Chondrocyte (in vitro differentiated cells): ENCODE measurements at regions not wholly inside any gene's neighbourhood (a gene's known extent, or its start where the extent isn't known, plus 50 kb on each side); places are given as distances from the start of the nearest gene placed in this dataset.

Experiments used
- DNase-seq: peaks from one replicate; pipeline ENCODE4 v3.0.0; 2021; ENCODE audit warnings: mixed read lengths, low spot score
- H3K27ac Mint-ChIP-seq: one replicate; pipeline ENCODE4 v1.8.0; 2021; ENCODE audit warnings: mild to moderate bottlenecking, moderate library complexity, mixed read lengths; ENCODE audit not compliant: unreplicated experiment
- H3K27me3 Mint-ChIP-seq: 2 replicates; pipeline ENCODE4 v1.8.0; 2021; ENCODE audit warnings: low read depth, mixed read lengths
- H3K36me3 Mint-ChIP-seq: 2 replicates; pipeline ENCODE4 v1.8.0; 2021; ENCODE audit warnings: low read depth, mixed read lengths
- H3K4me1 Mint-ChIP-seq: 2 replicates; pipeline ENCODE4 v1.8.0; 2021; ENCODE audit warnings: low read depth, mild to moderate bottlenecking, mixed read lengths
- H3K4me3 Mint-ChIP-seq: one replicate; pipeline ENCODE4 v1.8.0; 2021; ENCODE audit warnings: mild to moderate bottlenecking, moderate library complexity, mixed read lengths; ENCODE audit not compliant: unreplicated experiment
- H3K9me3 Mint-ChIP-seq: 2 replicates; pipeline ENCODE4 v1.8.0; 2021; ENCODE audit warnings: low read depth, mixed read lengths
- TF ChIP-seq, protein P1 (sequence below): fragments of 200-600 bp; sonication (generic); IDR thresholded peaks from 2 replicates; pipeline ENCODE4 v1.5.0; 2021; ENCODE audit warnings: antibody characterized with exemption, mild to moderate bottlenecking, moderate library complexity

DNA sequence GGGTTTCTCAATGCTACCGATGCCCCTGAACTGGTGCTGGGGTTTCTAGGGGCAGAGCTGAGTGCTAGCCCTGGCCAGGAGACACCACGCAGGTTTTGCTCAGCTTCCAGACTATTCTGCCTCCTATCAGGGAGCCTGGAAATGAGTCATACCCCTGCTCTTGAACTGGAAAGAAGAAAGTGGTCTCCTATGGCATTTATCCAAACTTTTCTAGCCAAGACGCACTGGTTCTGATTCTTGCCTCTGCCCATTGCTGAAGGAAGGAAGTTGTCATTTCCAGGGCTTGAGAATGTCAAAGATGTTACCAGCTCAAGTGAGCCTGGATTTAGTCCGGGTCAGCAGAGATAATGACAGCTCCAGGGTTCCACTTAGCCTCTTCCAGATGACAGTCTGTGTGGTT is 561.9 kb downstream of the CDK5RAP2 start:
- TF ChIP-seq, protein P1, sequence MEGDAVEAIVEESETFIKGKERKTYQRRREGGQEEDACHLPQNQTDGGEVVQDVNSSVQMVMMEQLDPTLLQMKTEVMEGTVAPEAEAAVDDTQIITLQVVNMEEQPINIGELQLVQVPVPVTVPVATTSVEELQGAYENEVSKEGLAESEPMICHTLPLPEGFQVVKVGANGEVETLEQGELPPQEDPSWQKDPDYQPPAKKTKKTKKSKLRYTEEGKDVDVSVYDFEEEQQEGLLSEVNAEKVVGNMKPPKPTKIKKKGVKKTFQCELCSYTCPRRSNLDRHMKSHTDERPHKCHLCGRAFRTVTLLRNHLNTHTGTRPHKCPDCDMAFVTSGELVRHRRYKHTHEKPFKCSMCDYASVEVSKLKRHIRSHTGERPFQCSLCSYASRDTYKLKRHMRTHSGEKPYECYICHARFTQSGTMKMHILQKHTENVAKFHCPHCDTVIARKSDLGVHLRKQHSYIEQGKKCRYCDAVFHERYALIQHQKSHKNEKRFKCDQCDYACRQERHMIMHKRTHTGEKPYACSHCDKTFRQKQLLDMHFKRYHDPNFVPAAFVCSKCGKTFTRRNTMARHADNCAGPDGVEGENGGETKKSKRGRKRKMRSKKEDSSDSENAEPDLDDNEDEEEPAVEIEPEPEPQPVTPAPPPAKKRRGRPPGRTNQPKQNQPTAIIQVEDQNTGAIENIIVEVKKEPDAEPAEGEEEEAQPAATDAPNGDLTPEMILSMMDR, result no peak
- Mint-ChIP-seq H3K27ac (no peak overlapping the region), H3K36me3 (no peaks in the 10 kb centered on the region), H3K4me3 (no peak overlapping the region), H3K9me3 (peaks cover 2% of the 10 kb centered on the region), H3K27me3 (peaks cover 7% of the 10 kb centered on the region), H3K4me1 (no peaks in the 10 kb centered on the region)
- no peak for DNase-seq

DNA sequence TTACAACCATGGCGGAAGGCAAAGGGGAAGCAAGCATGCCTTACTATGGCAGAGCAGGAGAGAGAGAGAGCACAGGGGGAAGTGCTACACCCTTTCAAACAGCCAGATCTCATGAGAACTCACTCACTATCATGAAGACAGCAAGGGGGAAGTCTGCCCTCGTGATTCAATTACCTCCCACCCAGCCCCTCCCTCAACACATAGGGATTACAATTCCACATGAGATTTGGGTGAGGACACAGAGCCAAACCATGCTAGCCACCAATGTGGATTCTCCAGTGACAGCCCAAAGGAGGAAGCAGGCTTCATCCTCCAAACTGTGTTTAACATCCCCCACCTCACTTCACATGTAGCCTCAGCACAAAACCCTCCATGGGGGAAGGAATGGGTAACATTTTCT is 563.7 kb downstream of the CDK5RAP2 start:
- H3K36me3 Mint-ChIP-seq, result no peaks in the 10 kb centered on the region
- H3K9me3 Mint-ChIP-seq, result peaks cover 2% of the 10 kb centered on the region
- H3K27ac Mint-ChIP-seq, result no peak overlapping the region
- peaks cover 10% of the 10 kb centered on the region for H3K27me3 Mint-ChIP-seq
- H3K4me1 Mint-ChIP-seq, result no peaks in the 10 kb centered on the region
- no peak overlapping the region for H3K4me3 Mint-ChIP-seq
- TF ChIP-seq, protein P1, result no peak
- no peak for DNase-seq

DNA sequence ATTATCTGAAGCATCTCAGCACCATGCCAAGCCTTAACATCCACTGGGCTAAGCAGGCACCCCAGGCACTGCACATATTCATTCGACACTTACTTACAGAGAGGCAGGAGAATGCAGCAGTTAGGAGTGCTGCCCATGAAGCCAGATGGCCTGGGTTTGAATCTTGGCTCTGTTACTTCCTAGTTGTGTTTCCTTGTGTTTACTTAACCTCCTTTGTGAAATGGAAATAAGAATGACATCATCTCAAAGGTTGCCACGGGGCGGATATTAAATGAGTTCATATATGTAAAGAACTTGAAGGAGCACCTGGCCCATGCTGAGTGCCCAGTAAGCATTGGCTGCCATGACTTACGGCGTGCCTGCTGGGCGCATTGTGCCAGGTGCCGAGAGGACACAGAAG is 565.2 kb downstream of the CDK5RAP2 start:
- no peak overlapping the region for H3K4me3 Mint-ChIP-seq
- H3K4me1 Mint-ChIP-seq, result no peaks in the 10 kb centered on the region
- TF ChIP-seq, protein P1, result no peak
- peaks cover 7% of the 10 kb centered on the region for H3K27me3 Mint-ChIP-seq
- no peak for DNase-seq
- no peak overlapping the region for H3K27ac Mint-ChIP-seq
- H3K36me3 Mint-ChIP-seq, result no peaks in the 10 kb centered on the region
- no peaks in the 10 kb centered on the region for H3K9me3 Mint-ChIP-seq

DNA sequence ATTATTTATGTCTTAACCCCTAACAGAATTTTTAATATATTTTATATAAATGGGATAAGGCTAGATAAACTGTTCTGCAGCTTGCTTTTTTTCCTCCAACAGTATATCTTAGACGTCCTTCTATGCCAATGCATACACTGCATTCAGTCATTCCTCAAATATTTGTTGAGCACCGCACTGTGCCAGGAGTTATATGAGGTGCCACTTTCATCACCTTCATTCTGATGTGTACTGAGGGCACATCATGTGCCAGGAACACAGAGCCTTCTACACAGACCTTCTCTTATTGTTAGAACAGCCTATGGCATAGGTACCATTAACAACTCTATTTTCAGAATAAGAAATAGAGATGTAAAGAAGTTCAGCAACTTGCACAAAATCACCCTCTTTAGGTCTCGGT is 570.1 kb downstream of the CDK5RAP2 start:
- H3K27me3 Mint-ChIP-seq, result peaks cover 16% of the 10 kb centered on the region
- TF ChIP-seq, protein P1, result no peak
- no peaks in the 10 kb centered on the region for H3K9me3 Mint-ChIP-seq
- H3K4me1 Mint-ChIP-seq, result no peaks in the 10 kb centered on the region
- H3K4me3 Mint-ChIP-seq, result no peak overlapping the region
- no peak for DNase-seq
- peaks cover 1% of the 10 kb centered on the region for H3K36me3 Mint-ChIP-seq
- no peak overlapping the region for H3K27ac Mint-ChIP-seq

DNA sequence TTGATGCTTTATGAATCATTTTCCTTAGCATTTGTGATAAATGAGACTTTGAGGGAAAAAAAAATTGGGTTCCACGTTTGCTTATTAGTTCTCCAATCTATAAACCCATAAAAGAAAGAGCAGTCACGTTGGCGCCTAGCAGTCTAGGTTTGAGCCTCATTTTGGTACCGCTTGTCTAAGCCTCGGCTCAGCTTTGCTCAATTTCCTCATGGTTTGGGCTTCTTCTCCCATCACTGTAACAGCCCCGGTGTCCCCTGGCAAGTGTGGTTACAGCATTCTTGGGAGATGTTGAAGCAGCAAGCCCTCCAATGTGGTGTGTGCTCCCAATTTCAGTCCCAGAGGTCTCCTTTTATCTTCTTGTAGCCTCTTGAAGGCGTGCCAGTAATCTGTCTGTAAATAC is 578.4 kb downstream of the CDK5RAP2 start:
- Mint-ChIP-seq H3K9me3 (no peaks in the 10 kb centered on the region), H3K27ac (no peak overlapping the region), H3K27me3 (peaks cover 16% of the 10 kb centered on the region), H3K4me1 (peaks cover 13% of the 10 kb centered on the region), H3K4me3 (no peak overlapping the region), H3K36me3 (peaks cover 1% of the 10 kb centered on the region)
- TF ChIP-seq, protein P1, result no peak
- no peak for DNase-seq
